Activated CD4-positive, alpha-beta T cell treated with anti-CD3 and anti-CD28 coated beads, Interleukin-2, Interleukin-6, amounts not matched to agents 100 ng/mL and 50 ng/mL, durations not matched to agents 16 hours and 8 hours (primary cell): ENCODE measurements at regions not wholly inside any gene's neighbourhood (a gene's known extent, or its start where the extent isn't known, plus 50 kb on each side); places are given as distances from the start of the nearest gene placed in this dataset.
A peak's percentile ranks its signal among the peaks of the same experiment; 100 is the strongest.

Experiments used
- DNase-seq: peaks from one replicate; pipeline ENCODE4 v3.0.0-alpha.2; 2020

GRCh38 chr12:98308141-98308540 is 207.2 kb upstream of the TMPO start:
- no peak for DNase-seq

DNA sequence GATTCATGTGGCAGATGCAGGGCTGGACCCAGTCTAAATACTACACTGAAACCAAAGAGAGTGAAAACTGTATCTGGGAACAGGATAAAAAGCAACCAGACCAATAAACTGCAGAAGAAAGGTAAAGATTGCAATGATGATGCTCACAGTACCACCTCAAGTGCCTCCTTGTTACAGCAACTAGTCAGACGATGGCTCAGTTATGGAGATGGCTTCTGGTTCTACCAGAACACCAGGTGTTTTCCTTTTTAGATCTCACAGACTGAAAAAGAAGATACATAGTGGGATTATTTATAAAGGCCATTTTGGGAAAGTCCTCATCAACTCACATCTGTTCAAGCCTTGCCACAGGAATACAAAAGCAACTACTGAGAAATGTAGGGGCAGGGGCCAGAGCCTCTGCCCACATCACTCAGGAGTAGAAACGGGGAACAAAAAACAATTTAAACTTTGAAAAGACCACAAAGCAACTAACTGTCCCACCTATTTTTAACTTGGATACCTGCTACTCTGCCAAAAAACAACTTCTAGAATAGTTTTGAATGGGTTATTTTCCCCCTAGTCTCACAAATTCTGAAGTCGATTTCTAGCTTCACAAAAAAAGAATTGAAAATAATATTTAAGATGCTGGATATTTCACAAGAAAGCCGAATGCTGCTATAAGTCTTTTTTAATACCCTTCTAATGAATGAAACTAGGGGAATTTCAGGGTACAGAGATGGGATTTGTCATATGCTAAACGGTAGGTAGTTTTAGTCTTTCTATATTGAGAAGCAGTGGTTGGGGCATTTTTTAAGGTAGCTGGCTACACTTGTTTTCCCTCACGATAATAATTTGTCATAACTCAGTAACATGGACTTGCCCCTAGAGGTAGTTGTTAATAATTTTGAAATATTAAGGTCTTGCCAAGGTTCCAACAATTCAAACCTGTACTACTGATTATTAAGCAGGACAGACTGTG is 197.2 kb upstream of the TMPO start:
- no peak for DNase-seq

DNA sequence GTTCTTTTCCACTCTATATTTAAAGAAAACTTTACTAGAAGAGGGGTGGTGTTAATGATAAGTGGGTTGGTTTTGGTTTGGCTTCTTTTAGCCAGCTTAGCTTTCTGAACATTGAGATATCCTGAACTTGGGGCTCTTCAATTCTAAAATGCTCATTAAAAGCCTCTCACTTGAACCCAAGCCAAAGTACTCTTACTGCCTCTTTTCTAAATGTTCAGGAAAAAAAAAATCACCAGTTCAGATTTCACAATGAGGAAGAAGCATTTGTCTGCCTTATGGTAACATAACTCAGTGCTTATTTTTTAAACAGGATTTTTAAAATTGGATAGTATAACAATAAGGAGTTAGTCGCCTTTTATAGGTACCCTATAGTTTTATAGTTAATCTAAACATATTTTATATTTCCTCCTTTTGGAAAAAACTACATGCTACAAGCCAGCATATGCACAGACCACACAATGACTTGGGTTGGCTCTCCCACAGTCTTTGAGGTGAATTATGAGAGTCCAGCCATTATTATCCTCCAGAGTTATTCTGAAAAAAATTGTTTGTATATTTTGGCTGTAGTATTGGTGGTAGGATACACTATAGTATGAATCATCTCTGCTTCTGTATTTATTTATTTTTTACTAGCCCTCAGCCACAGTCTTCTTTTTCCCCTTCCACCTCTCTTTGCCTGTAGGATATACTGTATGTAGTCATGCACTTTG is 195.5 kb upstream of the TMPO start:
- DNase-seq: no peak

GRCh38 chr12:98325003-98325402 is 190.4 kb upstream of the TMPO start:
- DNase-seq: no peak

GRCh38 chr12:98328467-98328866 is 186.9 kb upstream of the TMPO start:
- DNase-seq: no peak

- DNase-seq: no peak
Measured at GRCh38 chr12:98329589-98329988, 185.8 kb upstream of the TMPO start.

DNA sequence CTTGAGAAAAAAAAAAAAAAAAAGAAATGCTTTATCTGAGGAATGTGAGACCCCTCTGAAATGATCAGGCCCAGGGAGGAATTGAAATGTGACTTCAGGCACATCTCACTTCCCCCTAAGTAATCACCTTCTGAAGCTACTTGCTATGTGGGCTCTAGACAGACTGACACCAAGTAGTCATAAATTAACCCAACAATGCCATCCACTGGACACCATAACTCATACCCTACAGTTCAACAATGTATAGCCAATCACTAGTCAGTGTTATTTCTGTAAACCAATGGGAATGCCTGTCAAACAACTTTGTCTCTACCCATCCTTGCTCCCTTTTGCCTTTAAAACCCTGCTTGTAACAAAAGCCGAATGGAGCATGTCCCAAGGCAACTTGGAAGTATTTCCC is 182.7 kb upstream of the TMPO start:
- DNase-seq: no peak

- no peak for DNase-seq
Measured at GRCh38 chr12:98334768-98335167, 180.6 kb upstream of the TMPO start.

GRCh38 chr12:98341026-98341425 is 174.4 kb upstream of the TMPO start:
- DNase-seq: no peak

DNA sequence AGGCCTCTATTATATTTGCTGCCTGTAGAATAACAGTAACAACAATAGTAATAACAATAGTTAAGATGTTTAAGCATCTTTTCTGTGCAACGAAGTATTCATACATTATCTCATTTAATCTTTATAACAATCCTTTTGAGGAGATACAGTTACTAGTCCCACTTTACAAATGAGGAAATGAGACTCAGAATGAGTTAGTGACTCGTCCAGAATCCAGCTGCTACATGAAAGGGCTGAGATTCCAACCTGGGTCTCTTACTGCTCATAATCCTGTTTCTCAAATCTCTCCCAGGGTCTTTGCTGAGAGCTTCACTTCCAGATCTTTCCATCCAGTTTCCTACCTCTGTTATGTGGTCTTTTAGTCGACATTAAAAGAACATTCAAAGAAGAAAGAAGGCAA is 173.7 kb upstream of the TMPO start:
- no peak for DNase-seq

DNA sequence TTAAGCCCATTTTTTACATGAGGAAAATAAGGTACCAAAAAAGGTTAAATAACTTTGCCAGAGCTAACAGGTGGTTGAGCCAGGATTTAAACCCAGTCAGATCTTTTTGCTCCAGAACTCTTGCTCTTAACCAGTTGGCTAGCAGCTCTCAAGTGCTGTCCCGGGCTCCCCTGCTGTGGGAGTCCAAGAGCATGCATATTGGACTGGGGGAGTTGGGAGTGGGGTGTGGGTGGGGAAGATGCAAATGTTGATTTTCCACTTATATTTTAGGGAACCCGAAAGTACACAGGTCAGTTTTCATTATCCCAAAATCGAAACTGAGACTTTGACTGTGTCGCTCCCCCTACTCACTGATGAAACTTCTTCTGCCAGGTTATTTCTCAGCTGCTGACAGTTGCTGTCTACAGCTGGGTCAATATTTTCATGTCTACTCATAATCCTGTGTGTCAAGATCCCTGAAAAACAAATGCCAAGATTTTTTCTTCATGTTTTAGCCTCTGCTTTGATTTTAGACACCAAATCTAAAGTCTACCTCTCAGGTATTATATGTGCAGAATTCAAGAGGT is 172.3 kb upstream of the TMPO start:
- no peak for DNase-seq

DNA sequence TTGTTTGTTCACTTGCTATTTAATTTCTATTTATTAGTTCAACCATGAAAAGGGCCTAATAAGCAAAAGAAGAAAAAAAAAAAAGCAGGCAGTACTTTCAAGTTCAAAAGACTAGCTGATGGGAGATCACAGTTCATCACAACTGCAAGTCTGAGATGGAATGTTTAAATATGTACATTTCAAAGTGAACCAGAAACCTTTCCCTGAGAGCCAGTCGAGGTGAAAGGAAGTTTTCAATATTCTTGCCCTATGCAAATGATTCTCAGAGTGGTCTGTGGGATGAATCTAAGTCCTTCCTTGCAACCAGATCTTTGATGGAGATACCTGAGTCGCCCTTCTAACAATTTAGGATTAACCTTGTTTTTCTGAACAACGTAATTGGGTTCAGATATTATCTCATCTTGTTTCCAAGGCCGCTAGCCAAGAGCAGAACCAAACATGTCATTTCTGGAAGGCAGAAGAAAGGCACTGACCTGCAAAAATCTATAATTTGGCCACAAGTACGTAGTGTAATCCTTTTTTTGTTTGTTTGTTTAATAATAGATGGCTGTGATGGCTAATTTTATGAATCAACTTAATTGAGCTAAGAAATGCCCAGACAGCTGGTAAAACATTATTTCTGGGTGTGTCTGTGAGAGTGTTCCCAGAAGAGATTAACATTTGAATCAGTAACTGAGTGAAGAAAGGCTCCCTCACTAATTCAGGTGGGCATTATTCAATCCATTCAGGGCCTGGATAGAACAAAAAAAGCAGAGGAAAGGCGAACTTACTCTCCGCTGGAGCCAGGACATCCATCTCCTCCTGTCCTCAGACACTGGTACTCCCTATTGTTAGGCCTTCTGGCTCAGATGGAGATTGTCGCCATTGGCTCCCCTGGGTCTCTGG is 171.1 kb upstream of the TMPO start:
- DNase-seq: no peak

- no peak for DNase-seq
Measured at GRCh38 chr12:98345308-98345876, 170.0 kb upstream of the TMPO start.

DNA sequence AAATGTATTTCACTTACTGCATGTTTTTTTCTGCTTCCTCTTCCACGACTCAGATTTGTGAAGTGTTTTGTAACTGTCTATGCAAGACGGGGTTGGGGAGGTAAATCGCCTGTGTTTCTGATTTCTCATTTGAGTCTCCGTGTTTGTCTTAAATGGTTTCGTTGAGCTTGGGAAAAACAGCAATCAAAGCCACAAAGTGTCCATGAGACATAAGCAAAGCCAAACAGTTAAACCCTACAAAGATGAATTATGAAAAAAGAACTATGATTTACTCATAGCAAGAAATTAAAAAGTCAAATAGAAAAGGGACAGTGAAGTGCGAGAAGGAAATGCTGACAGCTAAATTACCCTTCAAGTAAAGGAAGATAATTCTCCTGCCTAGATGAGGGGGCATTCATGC is 164.3 kb upstream of the TMPO start:
- DNase-seq: peak; percentile 69

GRCh38 chr12:98351784-98352183 is 163.6 kb upstream of the TMPO start:
- no peak for DNase-seq

GRCh38 chr12:98352218-98352811 is 163.1 kb upstream of the TMPO start:
- DNase-seq: peak; percentile 71

- DNase-seq: no peak
Measured at GRCh38 chr12:98352835-98353234, 162.6 kb upstream of the TMPO start.

- DNase-seq: no peak
Measured at GRCh38 chr12:98354520-98355035, 160.8 kb upstream of the TMPO start.

GRCh38 chr12:98355322-98355721 is 160.1 kb upstream of the TMPO start:
- no peak for DNase-seq

DNA sequence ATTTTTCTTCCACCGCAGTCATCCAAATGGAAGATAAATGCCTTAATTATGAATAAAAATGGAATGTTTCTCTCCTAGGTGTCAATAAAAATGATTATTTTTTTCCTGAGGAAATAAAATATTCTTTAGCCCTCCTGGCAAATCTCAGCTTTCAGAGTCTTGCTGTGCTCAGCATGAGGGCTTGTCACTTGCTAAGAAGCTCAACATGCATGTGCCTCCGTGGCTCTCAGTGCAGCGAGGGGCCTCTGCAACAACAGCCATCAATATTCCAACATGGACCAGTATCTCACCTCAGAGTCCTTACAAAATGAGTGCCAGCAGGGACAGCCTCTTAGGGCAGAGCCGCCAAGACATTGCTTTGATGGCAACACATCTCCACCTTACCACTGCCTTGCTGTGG is 159.5 kb upstream of the TMPO start:
- no peak for DNase-seq

DNA sequence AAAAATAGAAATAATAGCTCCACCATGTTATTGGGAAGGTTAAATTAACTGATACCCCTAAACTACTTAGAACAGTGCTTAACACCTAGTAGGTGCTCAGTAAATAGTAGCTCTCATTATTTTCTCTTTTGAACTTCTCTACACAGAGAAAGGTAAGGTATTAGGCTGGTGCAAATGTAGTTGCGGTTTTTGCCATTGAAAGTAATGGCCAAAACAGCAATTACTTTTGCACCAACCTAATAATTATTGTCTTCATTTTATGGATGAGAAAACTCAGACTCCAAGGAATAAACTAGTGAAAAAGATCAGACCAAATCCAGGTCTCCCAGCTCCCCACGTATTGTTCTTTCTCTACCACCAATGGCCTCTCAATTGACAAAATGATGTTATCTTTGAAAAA is 157.2 kb upstream of the TMPO start:
- no peak for DNase-seq

DNA sequence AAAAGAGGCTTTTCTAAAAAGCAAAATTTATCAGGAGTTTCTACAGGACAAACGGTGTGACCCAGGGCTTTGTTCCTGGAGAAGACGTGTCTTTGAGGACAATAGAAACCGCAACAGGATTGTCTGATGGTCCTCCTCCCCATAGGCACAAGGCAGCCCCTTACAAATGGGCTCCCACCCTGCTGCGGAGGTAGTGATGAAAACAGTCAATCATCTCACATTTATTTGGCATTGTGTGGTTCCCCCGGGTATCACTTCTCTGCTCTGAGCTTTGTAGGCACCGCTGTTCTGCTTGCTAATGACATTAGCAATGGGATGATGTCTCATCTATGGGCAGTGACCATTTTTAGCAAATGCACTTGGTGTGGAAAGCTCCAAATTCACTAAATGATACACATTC is 155.5 kb upstream of the TMPO start:
- no peak for DNase-seq
